HG02970 (cell line): ENCODE measurements at regions not wholly inside any gene's neighbourhood (a gene's known extent, or its start where the extent isn't known, plus 50 kb on each side); places are given as distances from the start of the nearest gene placed in this dataset.
"Not testable (repeated sequence)": the region's sequence is repeated elsewhere in the genome, so short reads cannot be mapped to it uniquely, and the experiment has no call there.

ENCODE experiments used
- ATAC-seq: cut with Tn5 transposase; IDR thresholded peaks from one replicate; pipeline ENCODE4 v1.9.1; 2021; ENCODE audit warnings: mild to moderate bottlenecking, moderate library complexity, moderate number of reproducible peaks; ENCODE audit not compliant: unreplicated experiment, low FRiP score

GRCh38 chr6:20263059-20263458, 50.8 kb upstream of the MBOAT1 start:
- ATAC-seq = no peak

- ATAC-seq = no peak
Measured at GRCh38 chr6:20265842-20266241, 53.6 kb upstream of the MBOAT1 start.

- ATAC-seq = no peak
Measured at GRCh38 chr6:20266851-20267608, 54.8 kb upstream of the MBOAT1 start.

GRCh38 chr6:20269181-20269580, 56.9 kb upstream of the MBOAT1 start:
- no peak for ATAC-seq

- ATAC-seq = no peak
Measured at GRCh38 chr6:20271818-20272217, 59.5 kb upstream of the MBOAT1 start.

GRCh38 chr6:20274137-20274536, 61.9 kb upstream of the MBOAT1 start:
- no peak for ATAC-seq

GRCh38 chr6:20275837-20276236, 63.6 kb upstream of the MBOAT1 start:
- not testable (repeated sequence) for ATAC-seq

GRCh38 chr6:20277724-20278123, 65.5 kb upstream of the MBOAT1 start:
- ATAC-seq = not testable (repeated sequence)

- no peak for ATAC-seq
Measured at GRCh38 chr6:20279051-20279450, 66.8 kb upstream of the MBOAT1 start.

GRCh38 chr6:20279608-20280287, 67.5 kb upstream of the MBOAT1 start:
- no peak for ATAC-seq

- no peak for ATAC-seq
Measured at GRCh38 chr6:20280288-20280621, 68.0 kb upstream of the MBOAT1 start.

- no peak for ATAC-seq
Measured at GRCh38 chr6:20284672-20285071, 72.4 kb upstream of the MBOAT1 start.

GRCh38 chr6:20286968-20287565, 74.8 kb upstream of the MBOAT1 start:
- ATAC-seq = no peak

GRCh38 chr6:20291764-20292580, 79.7 kb upstream of the MBOAT1 start:
- ATAC-seq = peak; percentile 59

GRCh38 chr6:20292905-20293304, 80.6 kb upstream of the MBOAT1 start:
- no peak for ATAC-seq

- ATAC-seq = no peak
Measured at GRCh38 chr6:20301256-20301655, 89.0 kb upstream of the MBOAT1 start.

GRCh38 chr6:20302168-20302567, 89.9 kb upstream of the MBOAT1 start:
- ATAC-seq = no peak

- ATAC-seq = no peak
Measured at GRCh38 chr6:20302702-20303251, 90.5 kb upstream of the MBOAT1 start.

- ATAC-seq = no peak
Measured at GRCh38 chr6:20306491-20306890, 94.2 kb upstream of the MBOAT1 start.

- ATAC-seq = no peak
Measured at GRCh38 chr6:20309186-20309585, 92.5 kb upstream of the E2F3 start.

GRCh38 chr6:20310185-20310584, 91.5 kb upstream of the E2F3 start:
- no peak for ATAC-seq
